G401 (cell line): ENCODE measurements at regions not wholly inside any gene's neighbourhood (a gene's known extent, or its start where the extent isn't known, plus 50 kb on each side); places are given as distances from the start of the nearest gene placed in this dataset.
A peak's percentile ranks its signal among the peaks of the same experiment; 100 is the strongest.
"Not testable (repeated sequence)": the region's sequence is repeated elsewhere in the genome, so short reads cannot be mapped to it uniquely, and the experiment has no call there.

ENCODE experiments used
- DNase-seq: peaks from one replicate; pipeline ENCODE4 v3.0.0-alpha.2; 2015; ENCODE audit warnings: low spot score
- in situ Hi-C: cut with HindIII; loops from 2 replicates; pipeline ENCODE4 v1.10.0; 2016; ENCODE audit warnings: low sequenced_read_pairs, mixed read lengths

GRCh38 chrX:35221391-35221790 lies 278.8 kb downstream of the FAM47B start:
- DNase-seq, in situ Hi-C loops: not testable (repeated sequence)

- in situ Hi-C loops, result no loop called here
- no peak for DNase-seq
Measured at GRCh38 chrX:35244088-35244741, 301.6 kb downstream of the FAM47B start.

GRCh38 chrX:35244796-35245508 lies 302.4 kb downstream of the FAM47B start:
- in situ Hi-C loops, result no loop called here
- no peak for DNase-seq

DNA sequence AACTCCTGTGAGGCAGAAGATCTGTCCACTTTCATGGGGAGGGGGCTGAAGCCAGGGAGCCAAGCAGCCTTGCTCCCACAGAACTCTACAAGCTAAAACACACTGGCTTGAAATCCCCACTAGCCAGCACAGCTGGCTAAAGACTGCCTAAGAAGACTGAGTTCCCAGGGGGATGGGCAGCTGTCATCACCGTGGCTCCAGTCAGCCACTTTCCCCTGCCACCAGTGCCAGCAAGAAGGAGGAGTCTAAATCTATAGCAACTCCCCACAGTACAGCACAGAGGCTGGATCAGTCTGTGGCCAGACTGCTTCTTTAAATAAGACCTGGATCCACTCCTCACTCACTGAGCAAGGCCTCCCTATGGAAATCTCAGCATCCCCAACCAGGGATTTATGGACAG lies 308.6 kb downstream of the FAM47B start:
- no peak for DNase-seq
- in situ Hi-C loops, result no loop called here

DNA sequence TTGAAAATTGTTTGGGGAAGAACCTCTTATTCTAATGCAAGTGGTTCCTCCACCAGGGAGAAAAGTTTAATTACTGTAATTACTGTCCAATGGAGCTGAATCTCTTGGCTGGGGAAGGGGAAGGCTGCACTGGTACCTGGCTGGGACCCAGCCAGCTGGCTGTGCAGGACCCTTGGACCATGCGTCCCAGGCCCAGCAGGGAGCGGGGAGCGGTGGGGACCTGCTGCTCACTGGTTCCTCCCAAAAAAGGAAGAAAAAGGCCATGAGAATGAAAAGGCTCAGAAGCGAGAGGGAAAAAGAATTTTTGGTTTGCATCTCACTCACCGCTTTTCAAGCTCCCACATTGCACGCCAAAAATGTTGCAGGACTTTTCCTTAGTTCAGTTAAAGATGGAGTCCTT lies 333.5 kb downstream of the FAM47B start:
- in situ Hi-C loops, result no loop called here
- no peak for DNase-seq

GRCh38 chrX:35285289-35285962 lies 342.8 kb downstream of the FAM47B start:
- no peak for DNase-seq
- in situ Hi-C loops, result no loop called here

DNA sequence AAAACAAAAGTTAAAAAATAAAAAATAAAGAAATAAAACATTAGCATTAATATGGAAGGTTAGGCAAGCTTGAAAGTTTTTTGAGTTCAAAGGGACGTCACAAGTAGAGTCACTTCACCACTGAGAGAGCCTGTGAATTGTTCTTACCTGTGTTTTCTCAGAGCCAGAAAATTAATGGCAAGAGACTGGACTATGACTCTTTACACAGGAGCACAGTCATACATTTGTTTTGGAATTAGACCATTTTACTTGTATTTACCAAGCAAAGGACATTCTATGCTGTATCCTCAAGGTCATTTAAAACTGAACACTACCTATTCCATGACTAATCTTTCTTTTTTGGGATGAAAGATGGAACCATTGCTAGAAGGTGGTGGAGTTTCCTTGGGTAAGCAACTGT lies 346.1 kb downstream of the FAM47B start:
- in situ Hi-C loops, result no loop called here

DNA sequence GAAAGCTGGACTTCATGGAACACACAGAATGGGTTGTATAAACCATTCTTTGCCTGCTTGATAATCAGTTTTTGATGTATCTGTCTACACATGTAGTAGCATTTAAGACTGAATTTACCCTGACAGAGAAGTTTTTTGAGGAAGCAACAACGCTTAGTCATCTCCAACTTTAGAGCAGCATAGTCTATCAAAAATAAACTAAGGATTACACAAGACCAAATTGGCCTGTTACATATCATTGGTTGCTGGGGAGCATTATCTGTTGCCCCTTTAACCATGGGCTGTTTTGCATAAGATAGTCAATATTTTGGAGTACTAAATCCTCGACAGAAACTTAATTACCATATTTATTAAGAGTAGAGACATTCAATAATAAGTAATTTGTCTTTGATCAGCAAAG lies 347.4 kb downstream of the FAM47B start:
- in situ Hi-C loops, result no loop called here
- DNase-seq, result no peak

More for the DNA sequence above, 346.1 kb downstream of the FAM47B start:
- no peak for DNase-seq

- in situ Hi-C loops, result no loop called here
- DNase-seq, result no peak
Measured at GRCh38 chrX:35291013-35291412, 348.4 kb downstream of the FAM47B start.

DNA sequence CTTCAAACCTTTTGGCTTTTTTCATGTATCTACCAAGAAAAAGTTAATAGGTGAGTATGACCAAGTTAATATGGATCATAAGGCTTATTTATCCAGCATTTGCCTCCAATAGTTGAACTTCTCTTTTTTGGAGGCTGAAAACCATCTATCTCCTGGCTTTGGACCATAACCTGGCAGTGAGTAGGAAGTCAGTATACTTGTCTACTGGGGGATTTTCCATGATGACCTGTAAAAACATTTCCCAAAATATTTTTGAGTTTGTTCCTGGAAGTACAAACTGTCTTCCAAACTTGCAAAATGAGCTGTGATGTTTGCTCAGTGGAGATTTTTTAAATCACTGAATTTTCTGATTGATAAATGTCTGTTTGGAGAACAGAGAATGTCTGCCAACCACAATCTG lies 349.9 kb downstream of the FAM47B start:
- no peak for DNase-seq
- in situ Hi-C loops, result no loop called here

DNA sequence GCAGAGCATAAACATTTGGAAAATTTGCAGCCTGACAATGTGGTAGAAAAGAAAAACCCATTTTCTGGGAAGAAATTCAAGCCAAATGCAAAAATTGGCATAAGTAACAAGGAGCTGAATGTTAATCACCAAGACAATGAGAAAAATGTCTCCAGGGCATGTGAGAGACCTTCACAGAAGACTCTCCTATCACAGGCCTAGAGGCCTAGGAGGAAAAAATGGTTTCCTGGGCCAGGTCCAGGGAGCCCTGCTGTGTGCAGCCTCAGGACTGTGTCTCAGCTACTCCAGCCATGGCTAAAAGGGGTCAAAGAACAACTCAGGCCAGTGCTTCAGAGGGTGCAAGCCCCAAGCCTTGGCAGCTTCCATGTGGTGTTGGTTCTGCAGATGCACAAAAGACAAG lies 362.4 kb downstream of the FAM47B start:
- DNase-seq, in situ Hi-C loops: not testable (repeated sequence)

DNA sequence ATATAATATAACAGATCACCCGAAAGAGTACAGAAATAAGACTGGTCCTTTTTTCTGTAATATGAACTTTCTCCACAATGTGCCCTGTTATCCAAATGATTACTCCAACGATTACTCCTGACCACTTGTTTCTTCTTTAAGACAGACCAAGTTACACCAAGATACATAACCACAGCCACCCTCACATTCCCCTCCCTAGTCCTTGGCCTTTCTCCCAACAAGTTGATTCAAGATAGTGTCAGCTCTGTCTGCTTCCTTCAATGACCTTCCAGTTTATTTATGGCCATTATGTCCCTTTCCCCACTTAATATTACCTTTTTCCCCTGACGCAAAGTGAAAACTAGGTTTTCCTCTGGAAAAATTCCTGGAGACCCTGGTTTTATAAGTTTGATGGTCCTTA lies 397.2 kb downstream of the FAM47B start:
- in situ Hi-C loops, result no loop called here
- DNase-seq, result no peak

- no peak for DNase-seq
- in situ Hi-C loops, result no loop called here
Measured at GRCh38 chrX:35340465-35340864, 397.9 kb downstream of the FAM47B start.

GRCh38 chrX:35351212-35351611 lies 408.6 kb downstream of the FAM47B start:
- in situ Hi-C loops, result no loop called here
- peak; percentile 0 for DNase-seq

GRCh38 chrX:35351795-35352483 lies 409.3 kb downstream of the FAM47B start:
- DNase-seq, result peak; percentile 82
- in situ Hi-C loops, result no loop called here

GRCh38 chrX:35357656-35358055 lies 415.1 kb downstream of the FAM47B start:
- DNase-seq, result no peak
- in situ Hi-C loops, result no loop called here

DNA sequence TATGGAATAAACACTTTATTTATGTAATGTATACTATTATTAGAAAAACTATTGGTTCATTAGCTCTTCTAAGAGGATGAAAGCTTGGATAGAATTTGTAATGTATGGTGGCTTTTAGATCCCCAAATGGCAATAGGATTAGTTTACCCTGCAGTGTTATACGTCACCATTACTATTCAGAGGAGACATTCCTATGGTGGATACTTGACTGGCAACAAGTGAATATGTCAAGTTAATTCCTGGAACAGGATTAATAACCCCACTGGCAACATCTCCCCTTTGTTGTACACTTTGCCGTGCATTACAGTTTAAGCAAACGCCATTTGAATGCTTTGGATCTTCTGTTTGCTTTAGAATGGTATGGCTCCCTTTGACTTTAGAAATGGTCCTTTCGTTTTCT lies 420.3 kb downstream of the FAM47B start:
- DNase-seq, result no peak
- in situ Hi-C loops, result no loop called here

DNA sequence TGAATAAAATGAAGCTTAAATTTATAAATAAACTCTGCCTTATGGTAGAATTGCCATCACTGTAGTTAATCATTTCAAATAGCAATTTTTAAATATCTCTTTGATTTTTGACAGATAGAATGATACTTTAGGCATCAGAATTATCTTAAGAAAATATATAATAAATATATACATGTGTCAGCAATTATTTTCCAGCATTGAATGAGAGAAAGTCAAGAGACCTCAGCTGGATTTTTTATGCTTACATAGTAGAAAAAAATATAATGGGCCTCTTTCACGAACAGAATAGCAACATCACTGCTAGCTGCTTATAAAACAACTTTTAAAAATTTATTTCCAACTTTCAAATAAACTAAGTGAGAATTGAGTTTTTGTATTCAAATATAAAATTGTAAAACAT lies 424.0 kb upstream of the MAGEB16 start:
- DNase-seq, result no peak
- in situ Hi-C loops, result no loop called here

DNA sequence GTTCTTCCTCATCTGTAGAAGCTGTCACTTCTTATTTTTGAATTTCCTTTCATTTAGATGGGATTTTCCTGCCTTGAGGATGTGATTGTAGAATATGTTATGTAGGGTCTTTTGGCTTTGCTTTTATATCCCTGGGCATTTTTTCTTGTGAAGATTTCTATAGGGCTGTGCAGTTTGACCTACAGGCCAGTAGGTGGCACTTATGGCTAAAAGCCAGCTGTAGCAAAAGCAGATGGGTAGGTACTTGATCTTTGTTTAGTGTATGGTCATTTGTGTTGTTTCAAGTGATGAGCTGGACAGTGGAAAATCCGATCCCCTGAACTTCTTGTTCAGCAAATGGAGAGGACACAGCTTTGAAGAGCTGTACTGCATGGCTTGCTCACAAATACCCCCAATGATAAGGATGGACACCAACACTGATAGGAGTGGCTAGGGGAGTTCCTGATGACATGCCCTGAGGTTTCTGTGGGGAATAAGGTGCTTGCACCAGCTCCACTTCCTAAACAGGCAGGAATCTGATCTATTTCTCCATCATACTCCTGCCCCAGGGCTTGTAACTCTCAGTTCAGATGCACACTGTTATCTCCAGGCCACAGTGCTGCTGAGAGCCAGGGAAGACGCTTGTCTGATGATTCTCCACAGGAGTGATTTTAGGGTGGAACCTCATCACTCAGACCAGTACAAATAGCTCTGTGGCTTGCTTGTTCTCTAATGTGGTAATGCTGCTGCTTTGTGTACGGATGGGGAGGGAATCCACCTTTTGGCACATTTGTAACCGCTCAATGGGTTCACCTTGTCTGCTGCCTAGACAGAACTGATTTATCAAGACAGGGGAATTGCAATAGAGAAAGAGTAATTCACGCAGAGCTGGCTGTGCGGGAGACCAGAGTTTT lies 417.1 kb upstream of the MAGEB16 start:
- in situ Hi-C loops, result no loop called here
- DNase-seq, result no peak
